ENCODE measurements at regions not wholly inside any gene's neighbourhood (a gene's known extent, or its start where the extent isn't known, plus 50 kb on each side); places are given as distances from the start of the nearest gene placed in this dataset.
A peak's percentile ranks its signal among the peaks of the same experiment; 100 is the strongest.
"Not testable (repeated sequence)": the region's sequence is repeated elsewhere in the genome, so short reads cannot be mapped to it uniquely, and the experiment has no call there.

DNA sequence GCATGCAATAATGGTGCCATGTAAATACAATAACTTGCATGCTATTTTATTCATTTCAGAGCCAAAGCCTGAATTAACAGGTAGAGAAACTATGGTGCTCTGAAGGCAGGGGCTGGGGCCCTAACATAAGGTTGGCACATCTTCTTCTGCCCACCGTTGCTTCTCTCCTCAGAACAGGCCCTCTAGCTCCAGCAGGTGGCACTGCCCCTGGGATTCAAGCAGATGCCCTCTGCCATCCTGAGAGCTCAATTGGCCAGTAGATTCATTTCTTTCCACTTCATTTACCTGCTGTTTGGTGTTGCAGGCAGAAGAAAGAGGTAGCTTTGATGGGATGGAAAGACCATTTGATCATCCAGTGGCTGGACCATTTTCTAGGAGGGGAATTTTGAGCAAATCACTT, 130.5 kb downstream of the FOXB1 start:
- DNase-seq (ENCODE audit: low read depth in 2 of 2) = no peak

DNA sequence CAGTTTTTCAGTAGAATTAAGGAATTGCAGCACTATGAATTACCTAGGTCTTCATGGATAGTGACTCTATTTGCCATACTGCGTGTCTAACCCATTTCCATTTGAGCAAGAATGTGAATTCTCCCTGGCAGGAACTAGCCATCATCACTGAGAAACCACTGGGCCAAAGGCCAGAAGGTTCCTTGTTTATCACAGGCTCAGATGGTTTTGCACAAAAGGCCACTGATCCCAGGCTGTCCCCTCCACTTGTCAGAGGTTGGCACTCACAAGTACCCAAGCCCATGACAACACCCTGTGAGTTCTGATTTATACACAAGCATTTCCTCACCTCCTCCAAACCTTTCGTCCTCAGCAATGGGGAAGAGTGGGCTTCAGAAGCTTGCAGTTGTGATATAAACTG, 131.8 kb downstream of the FOXB1 start:
- DNase-seq (ENCODE audit: low read depth in 2 of 2) = no peak

DNA sequence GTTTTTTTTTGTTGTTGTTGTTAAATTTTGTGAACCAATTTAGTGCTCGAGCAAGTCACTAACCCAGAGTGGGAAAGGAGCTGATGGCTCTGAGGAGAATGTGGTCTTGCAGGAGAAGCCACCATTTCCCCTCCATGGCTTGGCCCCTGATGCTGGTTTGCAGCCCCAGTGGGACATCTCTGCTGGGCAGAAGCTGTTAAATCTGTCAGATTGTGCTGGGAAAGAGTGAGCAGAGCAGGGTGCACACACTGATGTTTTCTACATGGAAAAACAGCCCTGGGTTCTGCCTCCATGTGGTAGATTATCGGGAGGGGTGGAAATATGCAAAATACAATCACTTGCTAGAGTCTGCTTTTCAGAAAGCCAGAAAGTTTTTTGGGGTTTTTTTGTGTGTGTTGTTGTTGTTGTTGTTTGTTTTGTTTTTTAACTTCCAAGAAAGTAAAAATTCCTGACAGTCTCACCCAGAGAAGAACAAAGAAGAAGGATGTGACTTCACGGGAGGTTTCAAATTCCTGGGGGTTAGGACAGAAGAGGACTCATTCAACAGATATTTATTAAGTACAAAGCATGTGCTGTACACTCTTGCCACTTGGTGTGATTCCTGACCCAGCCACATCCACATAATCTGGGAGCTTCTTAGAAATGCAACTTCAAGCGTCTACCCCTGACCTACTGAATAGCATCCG, 133.7 kb downstream of the FOXB1 start:
- DNase-seq (ENCODE audit: low read depth in 2 of 2) = no peak

DNA sequence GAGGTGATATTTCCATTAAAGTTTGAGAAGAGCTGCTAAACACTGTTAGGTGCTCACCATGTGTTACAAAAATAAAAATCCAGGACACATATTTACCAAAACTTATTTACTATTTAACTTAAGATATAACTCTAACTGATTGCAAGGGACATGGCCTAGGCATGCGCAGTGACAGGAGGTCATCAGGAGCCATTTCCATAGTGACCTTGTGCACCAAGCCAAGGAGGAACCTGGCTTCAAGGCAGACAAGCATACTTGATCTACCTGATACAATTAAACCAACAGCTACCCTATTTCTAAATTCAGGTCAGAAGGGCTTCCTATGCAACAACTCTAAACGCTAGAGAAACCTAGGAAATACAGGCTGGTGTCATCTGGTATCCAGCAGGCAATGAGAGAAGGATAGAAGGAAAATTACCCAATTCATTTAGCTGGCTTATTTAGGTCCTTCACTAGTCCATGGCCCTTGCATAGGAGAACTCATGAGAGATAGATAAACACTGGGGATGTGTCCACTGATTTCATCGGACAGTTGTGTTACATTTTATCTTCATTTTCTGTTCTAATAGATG, 134.4 kb downstream of the FOXB1 start:
- no peak for DNase-seq (ENCODE audit: low read depth in 2 of 2)

DNA sequence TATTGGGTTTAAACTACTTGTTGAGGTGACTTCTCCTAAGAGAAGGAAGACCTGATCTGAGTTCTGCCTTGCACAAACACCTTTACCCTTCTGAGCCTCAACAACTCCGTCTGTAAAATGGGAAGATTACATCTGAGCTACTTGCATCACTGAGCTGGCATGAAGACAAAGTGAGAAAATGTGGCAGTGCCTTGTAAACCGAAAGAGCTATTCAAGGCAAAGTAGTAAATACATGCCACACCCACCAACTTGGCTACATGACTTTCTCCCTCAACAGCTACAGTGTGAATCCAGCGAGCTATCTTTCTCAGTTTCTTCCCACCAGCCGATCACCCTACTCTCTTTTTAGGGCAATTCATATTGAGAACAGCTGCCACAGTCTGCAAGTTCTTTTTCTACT, 148.3 kb downstream of the FOXB1 start:
- DNase-seq (ENCODE audit: low read depth in 2 of 2) = no peak

DNA sequence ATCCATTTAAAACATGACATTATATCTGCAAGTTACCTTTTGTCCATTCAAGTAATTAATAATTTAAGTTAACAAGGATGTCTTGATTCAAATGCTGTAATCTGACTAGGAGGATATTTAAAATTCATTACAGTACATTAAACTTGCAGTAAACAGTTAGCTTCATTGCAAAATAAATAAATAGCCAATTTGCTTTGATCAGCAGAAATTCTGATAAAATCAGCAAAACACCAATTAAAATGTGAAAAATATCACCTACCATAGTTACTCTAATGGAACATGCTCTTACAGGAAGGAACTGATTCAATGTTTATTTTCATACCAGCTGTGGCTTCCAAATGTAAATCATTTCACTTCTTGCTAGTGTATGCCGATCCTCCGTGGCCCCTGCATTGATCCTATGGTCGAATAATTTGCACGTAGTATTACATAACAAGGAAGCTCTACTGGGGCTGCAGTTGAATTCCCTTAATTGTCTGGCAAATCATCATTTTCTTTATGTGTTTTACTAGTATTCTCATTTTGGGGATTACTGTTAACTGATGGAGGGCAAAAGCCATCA, 150.7 kb downstream of the FOXB1 start:
- DNase-seq (ENCODE audit: low read depth in 2 of 2) = no peak

DNA sequence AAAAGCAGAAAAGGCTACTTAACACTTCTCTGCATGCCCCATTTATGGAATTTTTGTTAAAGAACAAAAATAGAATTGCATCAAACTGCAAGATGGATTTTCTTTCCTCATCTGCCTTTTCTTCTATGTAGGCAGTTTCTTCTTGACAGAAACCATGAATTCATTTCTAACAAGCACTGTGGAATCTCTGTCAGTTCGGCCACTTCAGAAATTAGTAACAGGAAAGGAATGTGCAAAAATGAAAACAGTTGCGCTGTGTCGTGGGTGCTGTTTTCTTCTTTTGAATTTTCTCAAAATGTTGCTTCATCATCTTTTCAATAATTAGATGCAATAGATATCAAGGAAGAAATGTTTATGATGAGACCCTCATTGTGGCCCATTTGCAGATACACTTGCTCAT, 151.6 kb downstream of the FOXB1 start:
- DNase-seq (ENCODE audit: low read depth in 2 of 2) = no peak

DNA sequence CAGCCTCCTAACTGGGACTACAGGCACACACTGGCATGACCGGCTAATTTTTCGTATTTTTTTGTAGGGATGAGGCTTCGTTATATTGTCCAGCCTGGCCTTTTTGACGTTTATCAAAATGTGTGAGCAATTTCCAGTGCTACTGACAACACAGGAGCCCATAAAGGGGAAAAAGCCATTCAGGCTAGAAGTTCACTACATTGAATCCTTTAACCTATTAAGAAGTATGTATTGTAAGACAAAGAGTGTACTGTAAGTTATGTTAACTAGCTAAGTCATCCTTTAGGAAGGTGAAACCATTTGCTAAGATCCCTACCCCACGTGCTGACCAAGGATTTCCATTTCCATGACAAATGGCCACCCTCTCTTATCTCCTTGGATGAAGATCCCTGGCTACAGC, 156.8 kb downstream of the FOXB1 start:
- no peak for DNase-seq (ENCODE audit: low read depth in 2 of 2)

DNA sequence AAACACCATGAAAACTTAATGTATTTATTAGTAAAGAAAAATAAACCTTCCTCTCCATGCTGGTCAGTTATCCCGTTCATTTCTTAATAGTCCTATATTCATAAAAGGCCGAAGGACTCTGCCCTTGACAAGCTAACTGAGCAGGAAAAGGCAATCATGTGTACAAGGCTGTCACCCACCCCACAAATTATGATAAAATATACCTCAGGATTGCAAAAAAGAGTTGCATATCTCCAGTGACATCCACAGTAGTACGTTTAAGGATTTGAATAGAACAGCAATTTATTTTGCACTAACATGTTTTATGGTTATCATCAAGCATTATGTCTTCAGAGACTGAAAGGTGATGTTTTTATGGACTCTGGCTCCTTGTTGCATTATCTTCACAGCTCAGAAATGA, 157.6 kb downstream of the FOXB1 start:
- no peak for DNase-seq (ENCODE audit: low read depth in 2 of 2)

DNA sequence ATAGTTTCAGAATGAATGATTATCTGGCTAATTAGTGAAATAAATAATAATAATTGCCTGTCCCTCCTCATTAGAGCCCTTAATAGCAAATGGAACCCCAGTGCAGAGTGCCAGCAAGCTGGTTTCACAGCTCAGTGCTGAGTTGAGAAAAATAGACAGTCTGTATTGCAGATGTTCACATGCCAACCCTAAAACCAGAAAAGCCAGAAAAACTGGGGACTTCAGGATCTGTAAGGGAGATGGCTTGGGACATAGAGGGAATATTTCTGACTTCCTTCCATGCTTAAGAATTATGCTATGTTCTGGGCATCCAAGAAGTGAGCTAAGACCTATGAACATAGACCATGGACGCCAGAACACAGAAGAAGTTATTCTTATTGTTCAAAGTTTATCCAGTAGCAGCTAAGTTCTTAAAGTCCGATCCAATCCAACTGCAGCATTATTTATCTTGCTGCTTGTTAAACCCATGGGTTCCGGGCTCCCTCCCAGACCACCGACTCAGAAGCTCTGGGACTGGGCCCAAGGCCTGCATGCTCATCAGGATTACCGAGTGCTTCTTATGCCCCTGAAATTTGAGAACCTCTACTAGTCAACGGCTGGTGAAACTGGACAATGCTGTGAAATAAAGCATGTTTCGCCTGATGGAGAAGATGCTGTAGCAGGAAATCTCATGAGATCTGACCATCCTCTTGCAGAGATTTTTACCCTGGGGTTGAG, 158.3 kb downstream of the FOXB1 start:
- DNase-seq (ENCODE audit: low read depth in 2 of 2) = no peak

DNA sequence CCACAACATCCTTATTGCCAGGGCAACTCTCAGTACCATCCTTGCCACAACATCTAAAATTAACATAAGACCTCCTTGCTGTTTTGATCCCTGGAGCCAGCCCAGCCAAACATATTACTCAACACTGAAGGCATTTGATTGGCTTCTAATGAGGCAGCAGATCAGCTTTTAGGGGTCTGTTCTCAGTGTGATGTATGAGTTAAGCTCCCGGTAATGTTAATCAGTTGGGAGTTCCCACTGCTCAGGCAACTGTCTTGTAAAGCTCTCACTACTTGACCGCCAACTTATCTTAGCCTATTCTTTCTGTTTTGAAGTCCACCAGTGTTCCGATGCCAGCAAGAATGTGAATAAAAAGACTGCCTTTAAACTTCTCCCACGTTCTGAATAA, 158.9 kb downstream of the FOXB1 start:
- no peak for DNase-seq (ENCODE audit: low read depth in 2 of 2)

DNA sequence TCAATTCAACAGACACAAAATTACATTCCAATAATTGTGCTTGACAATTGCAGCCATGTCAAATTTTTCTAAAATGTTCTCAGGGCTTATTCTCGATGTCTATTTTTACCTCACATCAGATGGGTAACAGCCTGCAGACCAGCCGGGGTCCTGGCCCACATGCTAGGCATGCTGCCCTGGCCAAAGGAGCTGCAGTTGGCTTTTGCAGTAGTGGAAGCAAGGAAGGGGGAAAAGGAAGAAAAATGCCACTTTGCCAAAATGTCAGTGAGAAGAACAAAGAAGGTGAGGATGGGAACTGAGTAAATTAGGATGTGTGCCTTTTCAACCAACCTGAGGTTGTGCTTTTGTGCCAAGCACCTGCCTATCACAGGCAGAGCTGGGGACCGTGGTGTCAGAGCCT, 161.0 kb downstream of the FOXB1 start:
- DNase-seq (ENCODE audit: low read depth in 2 of 2) = no peak

DNA sequence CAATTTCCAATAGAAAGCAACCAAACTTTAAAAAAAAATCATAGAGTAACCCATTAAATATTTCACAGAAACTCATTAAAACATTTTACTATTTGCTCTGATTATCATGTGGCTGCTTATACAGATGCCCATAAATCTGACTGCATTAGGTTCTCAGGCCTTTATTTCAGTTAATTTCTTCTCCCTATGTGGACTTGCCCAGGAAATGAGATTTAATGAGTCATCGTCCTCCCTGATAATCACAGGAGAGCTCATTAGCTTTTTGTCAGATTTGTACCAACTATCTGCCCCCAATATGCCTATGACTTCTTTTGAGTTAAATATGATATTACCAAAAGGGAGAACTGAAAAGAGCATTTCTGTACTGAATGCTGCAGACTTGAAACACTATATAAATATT, 168.0 kb downstream of the FOXB1 start:
- no peak for DNase-seq (ENCODE audit: low read depth in 2 of 2)

DNA sequence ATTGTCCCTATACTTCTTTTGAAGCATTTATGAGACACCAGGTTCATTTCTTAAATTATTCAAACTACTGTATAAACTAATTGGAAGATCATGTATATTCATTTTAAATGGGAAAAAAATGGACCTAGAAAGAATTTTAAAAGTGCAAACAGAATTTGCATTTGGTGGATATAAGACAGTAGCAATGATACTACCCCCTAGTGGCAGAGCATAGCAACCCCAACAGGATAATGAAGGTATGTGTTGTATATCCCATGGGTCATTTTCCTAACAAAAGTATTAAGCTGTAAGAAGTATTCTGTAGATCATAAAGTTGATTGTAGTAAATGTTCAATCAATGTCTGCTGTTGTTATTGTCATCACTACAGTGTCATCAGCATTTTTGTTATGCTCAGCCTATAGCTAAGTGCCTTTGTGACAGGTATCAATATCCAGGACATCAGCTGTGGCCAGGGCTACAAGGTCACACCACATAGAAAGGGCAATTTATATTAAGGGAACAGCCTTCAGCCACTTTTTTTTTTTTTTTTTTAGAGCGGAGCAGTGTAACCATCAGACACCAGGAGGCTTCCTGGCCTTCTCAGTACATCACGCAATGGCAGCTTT, 175.8 kb downstream of the FOXB1 start:
- peak in 1 of 2 donors; percentile 20 for DNase-seq (ENCODE audit: low read depth in 2 of 2)

DNA sequence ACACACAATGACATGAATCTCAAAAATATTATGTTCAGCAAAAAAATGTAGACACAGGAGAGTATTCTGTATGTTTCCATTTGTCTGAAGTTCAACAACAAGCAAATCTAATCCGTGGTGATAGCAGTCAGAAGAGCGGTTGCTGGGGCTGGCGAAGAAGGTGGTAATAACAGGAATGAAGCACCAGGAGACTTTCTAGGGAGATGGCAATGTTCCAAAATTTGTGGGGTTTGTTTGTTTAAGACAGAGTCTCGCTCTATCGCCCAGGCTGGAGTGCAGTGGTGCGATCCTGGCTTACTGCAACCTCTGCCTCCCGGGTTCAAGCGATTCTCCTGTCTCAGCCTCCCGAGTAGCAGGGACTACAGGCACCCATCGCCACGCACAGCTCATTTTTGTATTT, 177.8 kb downstream of the FOXB1 start:
- DNase-seq (ENCODE audit: low read depth in 2 of 2) = not testable (repeated sequence)

DNA sequence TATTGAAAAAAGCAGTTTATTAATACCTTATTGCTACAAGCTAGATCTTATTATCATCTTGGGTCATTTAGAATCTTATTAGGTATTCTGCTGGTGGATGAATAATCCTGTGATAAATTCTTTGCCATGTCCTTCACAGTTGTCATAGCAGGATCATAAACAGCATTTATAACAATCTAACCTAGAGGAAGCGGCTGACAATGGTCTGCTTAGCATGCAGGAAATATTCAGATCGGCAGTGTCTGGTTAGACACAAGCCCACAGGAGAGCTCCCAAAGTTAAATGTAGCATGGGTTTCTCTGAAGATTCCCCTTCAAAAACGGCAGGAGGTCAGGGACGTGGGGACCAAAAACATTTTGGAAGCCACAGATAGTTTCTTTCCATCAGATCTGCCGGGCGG, 179.3 kb downstream of the FOXB1 start:
- no peak for DNase-seq (ENCODE audit: low read depth in 2 of 2)

DNA sequence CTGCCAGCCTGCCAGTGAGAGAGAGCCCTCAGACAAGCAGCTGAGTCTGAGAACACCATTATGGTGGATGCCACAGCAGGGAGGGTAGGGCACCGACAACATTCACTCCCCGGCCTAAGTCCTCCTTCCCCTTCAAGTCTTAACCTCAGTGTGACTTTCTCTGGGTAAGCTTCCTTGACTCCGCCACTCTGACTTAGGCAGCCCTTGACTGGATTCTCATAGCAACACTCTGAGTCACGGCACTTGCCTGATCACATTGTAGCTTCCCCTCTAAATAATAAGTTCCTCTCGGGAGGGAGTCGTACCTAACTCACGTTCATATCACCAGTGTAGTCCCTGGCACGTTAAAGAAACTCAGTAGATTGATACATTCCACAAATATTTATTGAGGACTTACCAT, 180.5 kb downstream of the FOXB1 start:
- no peak for DNase-seq (ENCODE audit: low read depth in 2 of 2)

DNA sequence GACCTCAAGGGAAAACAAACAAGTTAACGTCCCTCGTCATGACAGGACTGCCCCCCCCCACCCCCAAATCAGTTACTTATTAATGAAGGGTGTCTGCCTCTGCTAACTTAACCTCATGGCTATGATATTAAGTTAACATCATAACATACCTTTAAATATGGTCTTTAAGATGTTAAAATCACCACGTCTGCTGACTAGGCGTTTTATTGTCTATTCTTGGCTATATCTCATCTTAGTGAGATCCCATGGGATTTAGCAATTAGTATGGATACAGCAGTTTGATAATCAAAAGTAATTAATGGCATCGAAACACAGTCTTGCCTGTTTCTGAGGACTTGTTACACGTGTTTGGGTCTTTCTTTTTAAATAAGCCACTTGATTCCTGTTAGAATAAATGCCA, 186.9 kb downstream of the FOXB1 start:
- DNase-seq (ENCODE audit: low read depth in 2 of 2) = no peak

DNA sequence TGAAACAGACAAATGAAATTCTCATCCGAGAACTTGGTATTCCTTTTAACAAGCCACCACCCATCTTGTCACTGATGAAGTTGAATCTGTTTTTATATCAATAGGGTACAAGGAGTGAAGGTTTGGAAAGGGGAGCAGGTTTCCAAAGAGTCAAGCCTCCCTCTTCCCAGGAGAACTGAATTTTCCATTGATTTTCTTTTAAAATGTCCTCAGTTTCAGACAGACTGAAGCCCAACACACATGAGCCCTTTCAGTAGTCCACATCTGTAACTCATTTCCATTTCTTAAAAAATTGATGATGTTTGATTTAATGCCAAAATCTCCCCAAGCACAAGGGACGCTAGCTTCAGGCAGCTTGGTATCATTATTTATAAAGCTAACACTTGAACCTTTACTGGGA, 187.7 kb downstream of the FOXB1 start:
- no peak for DNase-seq (ENCODE audit: low read depth in 2 of 2)

DNA sequence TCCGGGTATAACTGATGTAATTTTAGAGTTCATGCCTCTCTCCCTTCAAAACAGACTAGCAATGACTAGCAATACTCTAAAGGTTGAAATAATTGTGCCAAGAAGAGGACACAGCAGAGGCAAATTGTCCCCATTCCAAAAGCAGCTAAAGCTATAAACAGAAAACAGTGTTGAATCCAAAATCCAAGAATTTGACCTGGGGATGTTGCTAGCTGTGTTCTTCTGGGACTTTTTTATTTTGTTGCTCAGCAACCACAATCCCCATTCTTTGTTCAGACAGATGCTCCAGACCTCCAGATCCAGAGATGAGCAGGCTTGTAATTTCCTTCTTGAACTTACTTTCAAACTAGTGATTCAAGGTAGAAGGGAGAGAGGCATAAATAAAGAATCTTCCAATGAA, 191.5 kb downstream of the FOXB1 start:
- DNase-seq (ENCODE audit: low read depth in 2 of 2) = no peak

DNA sequence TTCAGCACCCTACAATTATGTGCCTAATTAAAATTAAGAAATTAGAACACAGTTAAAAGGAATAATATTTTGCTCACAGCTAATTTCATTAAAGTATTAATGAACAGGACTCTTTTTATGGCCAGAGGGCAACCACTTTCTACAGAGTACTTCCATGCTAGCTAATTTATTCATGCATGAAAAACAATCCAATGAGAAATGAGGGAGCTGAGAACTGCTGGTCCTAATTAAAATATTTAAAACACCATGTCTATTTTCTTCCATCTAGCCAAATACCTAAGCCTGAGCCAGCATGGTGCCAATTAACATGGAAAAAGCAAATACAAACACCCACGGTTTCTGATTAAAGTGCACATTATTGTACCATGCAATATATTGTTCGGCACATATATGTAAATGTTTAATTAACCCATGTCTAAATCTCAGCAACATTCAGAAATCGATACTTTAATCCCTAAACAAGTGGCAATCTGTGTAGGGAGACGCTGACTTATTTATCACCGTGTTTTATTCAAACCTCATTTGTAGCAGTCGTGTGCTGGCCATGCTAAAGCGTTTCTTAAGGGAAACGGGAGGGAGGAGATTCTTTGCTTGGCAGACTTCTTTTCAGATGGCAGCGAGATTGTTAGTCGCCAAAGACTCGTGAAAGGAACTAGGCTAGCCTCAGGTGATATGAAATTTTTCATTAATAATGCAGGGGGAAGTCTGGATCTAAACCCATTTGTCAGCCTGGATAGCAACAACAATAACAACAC, 193.5 kb downstream of the ANXA2 start:
- DNase-seq (ENCODE audit: low read depth in 2 of 2) = no peak

DNA sequence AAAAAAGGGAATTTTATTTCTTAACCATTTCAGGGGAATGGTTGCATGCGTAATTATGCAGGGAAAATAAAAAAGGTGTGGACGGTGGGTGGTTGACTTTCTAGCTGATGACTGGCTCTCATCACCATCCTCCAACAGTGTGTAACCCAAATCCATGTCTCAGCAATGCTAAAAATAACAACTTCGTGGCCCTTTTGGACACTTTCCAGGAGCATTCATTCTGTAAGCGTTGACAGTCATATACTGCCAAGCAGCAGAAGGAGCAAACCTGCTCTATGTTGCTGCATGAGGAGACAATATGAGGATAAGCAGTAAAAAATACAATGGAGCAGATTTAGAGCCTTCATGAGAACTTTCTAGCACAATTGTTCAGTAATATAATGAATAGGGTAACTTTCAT, 189.1 kb downstream of the ANXA2 start:
- no peak for DNase-seq (ENCODE audit: low read depth in 2 of 2)

Measured in stimulated activated CD4-positive, alpha-beta T cell treated with anti-CD3 and anti-CD28 coated beads, Interleukin-1b, Interleukin-23, amount 100 ng/mL, for 4 hours (primary cell).